NCI-H1105 (cell line): ENCODE measurements at regions not wholly inside any gene's neighbourhood (a gene's known extent, or its start where the extent isn't known, plus 50 kb on each side); places are given as distances from the start of the nearest gene placed in this dataset.

Source experiments
- DNase-seq: peaks from one replicate; lab custom pipeline; 2025; lab: John Stamatoyannopoulos, UW

DNA sequence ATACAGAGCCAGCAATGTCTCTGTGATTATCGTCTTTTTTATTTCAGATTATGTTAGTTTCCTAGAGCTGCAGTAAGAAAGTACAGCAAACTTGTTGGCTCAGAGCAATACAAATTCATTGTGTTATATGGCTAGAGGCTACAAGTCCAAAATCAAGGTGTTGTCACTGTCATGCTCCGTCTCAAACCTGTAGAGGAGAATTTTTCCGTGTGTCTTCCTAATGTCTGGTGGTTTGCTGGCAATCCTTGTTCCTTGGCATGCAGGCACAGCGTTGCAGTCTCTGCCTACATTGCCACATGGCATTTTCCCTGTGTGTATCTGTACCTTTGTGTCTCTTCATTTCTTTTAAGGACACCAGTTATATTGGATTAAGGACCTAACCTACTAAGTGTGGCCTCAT is 244.4 kb downstream of the LRRIQ3 start:
- DNase-seq, result no peak

DNA sequence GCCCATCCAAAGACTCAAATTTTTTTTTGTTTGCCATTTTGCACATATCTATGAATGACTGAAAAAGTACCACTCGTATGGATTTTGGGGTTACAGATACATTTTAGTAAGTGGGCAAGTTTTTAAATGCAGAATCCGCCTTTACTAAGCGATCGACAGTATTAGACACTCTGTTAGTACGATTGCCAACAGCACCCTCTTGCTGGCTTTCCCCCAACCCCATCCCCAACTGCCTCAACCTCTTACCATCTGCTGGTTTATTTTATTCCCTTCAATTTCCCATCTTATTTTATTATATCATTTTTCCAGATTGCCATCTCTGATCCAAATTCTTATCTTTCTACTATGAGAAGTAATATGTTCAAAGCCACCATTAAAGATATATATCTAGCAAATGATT is 244.8 kb downstream of the LRRIQ3 start:
- DNase-seq, result no peak

DNA sequence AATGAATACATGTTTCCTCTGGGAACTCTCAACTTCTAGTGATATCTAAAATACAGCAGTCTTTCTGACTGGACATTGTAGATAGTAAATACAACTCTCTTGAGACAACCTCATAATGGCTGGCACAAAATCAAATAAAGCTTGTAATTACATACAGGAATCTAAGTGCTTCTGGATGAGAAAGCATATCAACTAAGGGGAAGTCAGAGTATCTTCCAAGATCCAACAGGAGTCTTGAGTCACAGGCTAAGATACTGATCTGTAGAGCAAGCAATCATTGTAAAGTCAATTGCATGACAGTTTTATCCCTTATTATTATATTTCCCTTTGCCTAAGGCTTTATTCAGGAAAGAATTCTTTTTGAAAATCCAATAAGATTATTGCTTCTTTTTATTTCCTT is 249.9 kb downstream of the LRRIQ3 start:
- no peak for DNase-seq

DNA sequence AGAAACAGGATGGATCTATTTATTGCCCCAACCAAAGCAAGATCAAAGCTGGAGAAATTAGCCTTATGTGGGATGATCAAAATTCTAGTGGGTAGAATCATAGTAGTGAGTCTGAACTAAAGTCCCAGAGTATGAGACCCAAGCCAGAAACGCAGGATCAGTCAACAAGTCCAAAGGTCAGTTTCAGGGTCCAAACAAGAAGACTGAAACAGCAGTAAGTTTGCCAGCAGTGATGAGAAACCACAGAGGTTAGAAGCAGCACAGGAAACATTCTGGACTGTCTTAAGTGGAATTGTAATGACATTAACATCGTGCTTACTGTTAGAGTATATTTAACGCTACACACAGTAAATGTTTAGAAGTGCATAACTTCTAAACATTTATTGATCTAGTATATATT is 251.0 kb downstream of the LRRIQ3 start:
- DNase-seq, result no peak

DNA sequence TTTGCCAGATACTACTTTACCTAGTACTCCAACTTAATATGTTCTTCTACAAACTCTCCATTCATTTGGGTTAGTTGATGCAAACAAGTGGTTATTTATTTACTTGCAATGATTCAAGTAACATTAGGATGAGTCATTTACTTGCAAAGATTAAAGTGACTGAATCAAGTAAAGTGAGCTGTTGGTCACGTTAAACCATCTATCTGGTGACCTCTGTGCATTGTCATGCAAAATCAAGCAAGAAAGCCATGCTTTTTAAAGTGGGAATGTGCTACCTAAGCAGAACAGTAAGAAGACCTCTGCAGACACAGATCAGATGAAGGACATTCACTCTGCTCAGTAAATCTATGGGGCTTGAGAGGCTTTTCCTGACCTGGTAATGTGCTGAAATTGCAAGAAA is 254.7 kb downstream of the LRRIQ3 start:
- no peak for DNase-seq

DNA sequence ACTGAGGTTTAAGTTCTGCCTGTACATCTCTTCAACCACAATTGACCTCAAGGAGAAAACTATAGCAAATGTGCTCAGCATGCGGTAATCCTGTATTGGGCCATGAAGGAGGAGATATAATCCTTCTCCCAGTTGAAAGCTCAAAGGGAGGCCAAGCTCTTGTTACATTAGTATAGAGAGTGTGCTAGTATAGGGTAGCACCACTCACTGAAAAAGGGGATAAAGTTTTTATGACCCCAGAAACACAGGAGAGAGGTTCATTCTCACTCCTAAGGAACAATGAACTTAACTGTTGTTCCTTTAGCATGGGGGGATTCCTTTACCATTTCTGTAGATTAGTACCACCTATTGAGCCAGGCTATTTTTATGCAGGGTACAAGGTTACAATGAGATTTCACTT is 267.7 kb downstream of the LRRIQ3 start:
- no peak for DNase-seq

DNA sequence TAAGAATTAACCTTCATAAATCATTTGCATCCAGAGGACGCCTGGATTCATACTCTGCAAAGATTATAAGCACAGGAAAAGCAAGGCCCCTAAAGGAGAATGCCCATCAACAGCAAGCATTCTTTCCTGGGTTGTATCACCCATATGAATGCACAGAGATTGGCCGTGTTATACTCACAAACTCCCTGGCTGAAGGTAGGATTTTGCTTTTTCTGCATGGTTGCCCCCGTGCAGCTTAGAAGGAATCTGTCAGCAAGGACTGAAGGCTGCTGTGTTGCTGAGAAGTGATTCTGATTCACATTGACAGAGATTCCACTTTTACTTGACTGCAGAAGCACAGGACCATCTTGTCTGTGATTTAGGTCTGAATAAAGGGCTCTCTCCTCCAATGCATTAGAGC is 283.0 kb downstream of the LRRIQ3 start:
- no peak for DNase-seq

DNA sequence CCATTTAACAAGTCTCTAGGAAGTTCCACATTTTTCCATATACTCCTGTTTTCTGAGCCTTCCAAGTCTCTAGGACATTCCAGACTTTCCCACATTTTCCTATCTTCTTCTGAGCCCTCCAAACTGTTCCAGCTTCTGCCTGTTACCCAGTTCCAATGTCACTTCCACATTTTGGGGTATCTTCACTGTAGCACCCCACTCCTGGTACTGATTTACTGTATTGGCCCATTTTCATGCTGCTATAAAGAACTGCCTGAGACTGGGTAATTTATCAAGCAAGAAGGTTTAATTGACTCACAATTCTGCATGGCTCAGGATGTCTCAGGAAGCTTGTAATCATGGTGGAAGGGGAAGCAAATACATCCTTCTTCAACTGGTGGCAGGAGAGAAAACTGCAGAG is 285.0 kb downstream of the LRRIQ3 start:
- DNase-seq, result no peak

DNA sequence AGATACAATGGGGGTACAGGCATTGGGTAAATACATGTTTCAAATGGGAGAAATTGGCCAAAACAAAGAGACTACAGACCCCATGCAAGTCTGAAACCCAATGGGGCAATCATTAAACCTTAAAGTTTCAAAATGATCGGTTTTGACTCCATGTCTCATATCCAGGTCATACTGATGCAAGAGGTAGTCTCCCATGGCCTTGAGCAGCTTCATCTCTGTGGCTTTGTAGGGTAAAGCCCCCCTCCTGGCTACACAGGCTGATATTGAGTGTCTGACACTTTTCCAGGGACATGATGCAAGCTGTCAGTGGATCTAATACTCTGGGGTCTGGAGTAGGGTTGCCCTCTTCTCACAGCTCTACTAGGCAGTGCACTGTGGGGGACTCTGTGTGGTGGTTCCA is 286.1 kb downstream of the LRRIQ3 start:
- no peak for DNase-seq

DNA sequence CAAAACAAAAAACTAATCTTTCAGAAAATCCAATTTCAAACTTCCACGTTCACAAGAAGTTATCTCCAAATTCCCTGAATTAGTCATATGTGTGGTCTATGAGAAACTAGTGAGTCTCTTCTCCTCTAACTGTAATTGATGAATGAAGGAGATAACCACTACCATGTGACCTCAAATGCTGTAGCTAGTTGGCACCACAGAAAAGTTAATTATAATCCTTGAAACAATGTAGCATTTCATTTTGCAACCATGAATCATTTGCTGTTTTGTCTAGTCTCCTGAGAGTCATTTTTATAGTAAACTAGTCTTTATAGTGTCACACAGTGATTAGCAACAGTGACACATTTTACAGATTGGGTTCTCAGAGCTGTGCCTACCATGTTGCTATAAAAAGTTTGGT is 287.5 kb downstream of the LRRIQ3 start:
- DNase-seq, result no peak

DNA sequence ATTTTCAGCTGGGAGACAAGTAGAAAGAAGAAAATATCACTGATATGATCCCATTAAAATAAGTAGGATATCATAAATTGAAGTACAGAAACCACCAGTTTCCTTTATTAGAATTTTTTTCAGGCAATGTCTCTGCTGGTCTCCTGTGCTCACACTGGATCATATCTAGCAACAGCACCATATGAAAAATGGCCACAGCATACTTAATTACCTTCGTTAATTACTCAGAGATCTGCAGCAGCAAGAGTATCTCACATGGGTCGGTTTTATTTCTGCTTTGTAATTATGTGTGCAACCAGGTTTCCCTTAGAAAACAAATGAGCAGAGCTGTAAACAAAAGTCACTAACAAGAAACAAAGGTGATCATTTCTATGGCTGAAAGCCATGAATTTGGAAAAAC is 287.9 kb downstream of the LRRIQ3 start:
- DNase-seq, result no peak

DNA sequence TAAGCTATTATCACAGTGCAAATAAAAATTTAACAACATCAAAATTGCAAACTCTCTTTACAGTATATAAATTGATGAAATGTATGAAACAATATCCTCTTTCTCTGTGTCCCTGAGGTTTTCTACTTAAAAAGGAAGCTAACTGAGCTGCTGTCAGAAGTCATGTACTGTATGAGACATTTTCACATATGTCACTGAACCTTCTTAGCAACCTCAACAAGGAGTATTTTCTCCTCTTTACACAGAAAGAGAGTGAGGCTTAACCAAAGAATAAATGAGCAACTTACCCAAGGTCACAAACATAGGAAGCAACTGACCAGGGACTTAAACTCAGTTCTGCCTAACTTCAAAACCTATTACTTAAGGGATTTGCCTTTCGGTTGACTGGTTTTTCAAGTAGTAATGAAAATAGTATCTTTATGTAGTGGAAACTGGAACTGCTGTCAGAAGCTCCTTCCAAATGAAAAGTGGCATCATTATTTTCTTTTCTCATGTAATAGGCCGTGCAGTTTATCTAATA is 288.9 kb downstream of the LRRIQ3 start:
- no peak for DNase-seq

DNA sequence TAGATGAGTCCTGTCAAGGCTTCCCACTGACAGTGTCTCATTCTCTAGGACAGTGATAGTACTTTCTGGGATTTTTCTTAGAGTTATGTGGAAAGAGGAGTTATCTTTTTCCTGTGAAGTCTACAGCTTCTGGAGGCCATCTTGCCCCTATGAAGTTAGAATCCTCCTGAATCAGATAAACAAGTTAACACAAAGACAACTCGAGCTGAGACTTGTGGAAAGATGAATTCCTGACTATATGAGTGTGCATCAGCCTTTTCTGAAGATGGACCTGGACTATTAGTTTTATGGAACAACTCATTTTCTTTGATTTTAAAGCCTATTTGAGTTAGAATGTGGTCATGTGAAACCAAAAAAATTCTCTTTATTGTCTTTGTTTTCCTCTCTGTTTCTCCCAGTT is 290.9 kb downstream of the LRRIQ3 start:
- DNase-seq, result no peak

DNA sequence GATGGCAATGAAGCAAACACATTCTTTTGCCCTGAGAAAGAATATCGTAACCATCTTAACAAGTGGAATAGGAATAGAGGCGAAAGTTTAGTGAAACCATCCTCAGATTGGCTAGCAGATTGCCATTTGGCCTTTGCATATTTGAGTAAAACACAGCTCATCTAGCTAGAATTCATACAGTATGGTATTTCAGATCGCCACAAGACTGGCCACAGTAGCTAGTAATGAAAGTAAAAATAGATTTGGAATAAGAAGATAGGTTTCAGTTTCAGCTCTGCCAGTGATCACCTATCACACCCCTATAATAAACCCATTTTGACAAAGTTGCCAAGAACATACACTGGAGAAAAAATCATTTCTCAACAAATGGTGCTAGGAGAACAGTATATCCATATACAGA is 294.9 kb downstream of the LRRIQ3 start:
- no peak for DNase-seq

DNA sequence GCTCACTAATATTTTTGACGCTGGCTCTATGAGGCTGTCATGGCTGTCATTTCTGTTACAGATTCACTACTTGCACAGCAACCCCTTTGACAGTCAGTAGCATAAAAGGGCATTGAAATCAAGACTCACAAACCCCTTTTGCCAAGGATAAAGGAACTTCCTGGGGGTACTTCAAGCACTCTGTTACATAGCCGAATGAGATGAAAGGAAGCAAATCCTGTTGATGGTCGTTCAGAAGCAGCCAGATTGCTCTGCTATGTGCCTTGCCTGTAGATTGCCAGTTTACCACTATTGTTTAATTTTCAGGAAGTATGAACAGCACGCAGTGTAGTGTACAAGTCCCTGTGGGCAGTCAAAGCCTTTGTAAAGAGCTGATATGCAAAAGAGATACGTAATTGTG is 296.2 kb downstream of the LRRIQ3 start:
- no peak for DNase-seq

DNA sequence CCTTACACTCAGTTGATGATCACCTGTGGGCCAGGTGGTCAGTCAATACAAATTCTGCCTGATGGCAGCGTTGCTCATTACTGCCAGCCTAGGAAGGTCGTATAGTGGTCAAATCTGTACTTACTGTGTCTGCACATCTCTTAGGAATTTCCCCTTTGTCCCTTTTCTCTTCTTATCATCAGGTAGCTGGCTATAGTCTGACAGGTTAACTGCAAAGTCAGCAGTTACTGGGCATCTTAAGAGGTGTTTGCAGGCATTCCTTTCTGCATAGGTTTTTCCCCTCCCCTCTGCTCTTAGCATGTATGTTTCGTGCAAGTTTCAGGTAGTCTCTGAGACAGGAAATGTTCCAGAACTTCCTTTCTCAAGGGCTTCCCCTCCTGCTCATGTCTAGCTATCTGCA is 298.7 kb downstream of the LRRIQ3 start:
- DNase-seq, result no peak

DNA sequence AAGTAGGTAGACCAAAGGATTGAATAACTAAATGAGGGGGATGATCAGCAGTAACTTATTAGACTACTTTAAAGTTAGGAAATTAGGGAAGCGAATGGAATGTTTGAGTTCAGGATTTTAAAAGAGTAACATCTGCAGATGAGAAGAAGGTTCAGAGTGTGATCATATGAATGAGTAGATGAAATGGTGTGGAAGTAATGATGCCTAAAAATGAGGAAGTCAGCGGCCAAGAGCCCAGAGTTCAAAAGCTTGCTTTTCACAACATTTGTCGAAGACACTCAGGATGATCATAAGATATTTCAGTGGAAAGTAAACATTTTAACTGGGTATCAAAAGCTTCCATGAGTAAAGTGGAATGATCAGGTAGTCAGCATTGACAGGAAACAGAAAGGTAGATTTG is 299.4 kb downstream of the LRRIQ3 start:
- DNase-seq, result no peak

DNA sequence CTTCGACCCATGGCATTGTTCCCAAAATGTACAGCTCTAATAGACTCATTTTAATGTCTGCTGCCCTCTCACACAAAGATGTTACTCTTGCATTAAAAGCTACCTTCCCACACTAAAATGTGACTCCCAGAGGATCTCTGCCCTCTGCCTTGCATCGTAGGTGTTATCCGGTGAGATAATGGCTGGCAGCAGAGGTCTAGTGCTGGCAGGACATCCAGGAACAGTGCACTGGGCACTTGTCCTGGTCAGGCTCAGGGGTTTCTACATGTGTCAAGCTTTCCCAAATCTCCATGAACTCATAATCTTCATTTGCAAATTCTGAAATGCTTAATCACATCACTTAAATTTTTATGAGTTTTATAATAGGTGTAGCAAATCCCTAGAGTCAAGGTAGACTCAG is 310.6 kb downstream of the LRRIQ3 start:
- DNase-seq, result no peak

DNA sequence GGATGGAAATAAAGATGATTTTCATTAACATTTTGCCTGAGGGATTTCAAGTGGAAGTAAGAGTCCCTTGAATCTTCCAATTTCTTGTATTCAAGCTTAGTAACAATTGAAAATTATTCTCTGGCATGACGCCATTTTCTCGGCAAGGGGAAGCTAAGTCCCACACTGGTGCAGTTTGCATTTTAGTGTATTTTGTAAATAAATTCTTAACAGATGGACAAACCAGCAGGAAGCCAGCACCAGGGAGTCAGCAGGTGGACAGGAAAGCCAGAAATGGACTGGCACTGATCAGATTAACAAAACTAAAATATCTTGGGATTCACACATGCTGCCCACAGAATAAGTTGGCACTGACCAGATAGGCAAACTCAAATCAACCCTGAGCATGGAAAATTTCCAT is 311.3 kb downstream of the LRRIQ3 start:
- no peak for DNase-seq

DNA sequence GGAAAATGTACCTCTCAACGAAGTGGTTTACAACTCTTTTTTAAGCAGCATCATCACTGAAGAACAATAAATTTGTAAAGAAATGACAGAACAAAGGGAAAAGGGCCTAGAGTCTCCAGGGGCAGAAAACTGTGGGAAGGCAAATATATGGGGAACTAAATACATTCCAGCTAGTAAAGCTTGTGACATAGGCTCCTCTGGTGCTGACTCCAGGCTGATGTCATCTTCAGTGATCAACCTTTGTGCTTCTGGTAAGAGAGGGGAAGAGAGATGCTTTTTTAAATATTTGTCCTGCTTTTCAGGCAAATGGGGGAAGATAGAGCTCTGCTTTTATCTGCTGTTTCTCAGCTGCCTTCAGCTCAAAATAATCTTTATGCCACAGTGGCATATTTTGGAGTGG is 323.2 kb downstream of the LRRIQ3 start:
- no peak for DNase-seq

DNA sequence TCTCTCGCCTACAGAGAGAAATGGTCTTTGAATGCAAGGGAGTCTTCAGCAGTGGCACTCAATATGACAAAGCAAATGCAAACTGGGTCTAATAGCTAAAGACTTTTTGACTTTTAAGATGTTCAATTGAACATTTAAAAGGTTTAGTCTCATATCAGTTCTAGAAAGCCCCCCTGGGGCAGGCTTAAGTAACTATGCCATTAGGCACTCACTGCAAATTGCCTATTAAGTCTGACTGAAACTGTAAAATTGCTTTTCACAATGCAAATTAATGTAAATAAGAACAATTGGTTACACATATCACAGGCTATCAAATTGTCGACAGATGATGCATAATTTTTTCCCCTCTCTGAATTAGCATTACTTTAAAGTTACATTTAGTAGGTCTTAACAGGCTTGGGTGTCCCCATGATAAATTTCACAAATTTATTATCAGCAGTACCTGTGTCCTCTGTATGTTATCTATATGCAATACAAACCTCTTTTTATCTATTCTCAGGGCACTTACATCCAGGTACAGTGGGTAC is 329.1 kb downstream of the LRRIQ3 start:
- DNase-seq, result no peak

DNA sequence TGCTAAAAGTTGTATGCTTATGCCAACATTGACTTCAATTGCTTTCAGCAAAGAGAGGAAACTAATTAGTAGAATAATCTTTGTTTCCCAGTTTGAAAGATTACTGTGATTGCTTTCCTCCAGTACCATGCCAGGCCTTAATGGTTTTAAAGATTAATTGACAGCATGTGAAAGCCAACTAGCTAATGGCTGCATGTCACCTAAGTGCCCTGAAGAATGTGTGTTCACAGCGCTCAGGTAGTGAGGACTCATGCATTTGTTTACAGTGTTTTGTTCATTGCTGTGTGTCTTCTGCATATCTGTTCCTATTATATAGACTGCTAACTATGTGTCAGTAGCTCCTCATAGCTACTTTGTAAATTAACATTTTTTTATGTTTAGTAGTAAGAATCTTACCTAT is 335.6 kb downstream of the LRRIQ3 start:
- DNase-seq, result no peak

DNA sequence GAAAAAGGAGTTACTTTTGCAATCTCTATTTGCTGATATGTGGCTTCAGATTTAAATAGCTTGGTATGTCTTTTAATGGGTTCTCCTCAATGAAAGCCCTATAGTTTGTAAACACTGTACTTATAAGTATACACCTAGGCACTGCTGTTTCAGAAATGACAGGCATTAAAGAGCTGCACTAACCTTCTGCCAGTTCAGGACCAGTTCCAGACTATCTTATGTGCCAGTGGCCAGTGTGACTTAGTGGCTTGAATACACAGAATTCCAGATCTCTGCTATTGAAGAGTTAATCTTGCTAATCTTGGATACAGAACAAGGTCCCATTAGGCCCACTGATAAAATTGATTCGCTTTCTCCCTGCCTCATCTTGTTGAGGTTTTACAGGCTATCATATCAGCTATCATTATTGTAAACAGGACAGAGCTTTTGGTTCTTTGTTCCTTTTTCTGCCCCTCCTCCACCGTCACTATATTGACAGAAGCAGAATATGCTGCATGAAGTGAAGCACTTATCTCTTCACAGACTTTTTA is 337.5 kb downstream of the LRRIQ3 start:
- DNase-seq, result no peak

DNA sequence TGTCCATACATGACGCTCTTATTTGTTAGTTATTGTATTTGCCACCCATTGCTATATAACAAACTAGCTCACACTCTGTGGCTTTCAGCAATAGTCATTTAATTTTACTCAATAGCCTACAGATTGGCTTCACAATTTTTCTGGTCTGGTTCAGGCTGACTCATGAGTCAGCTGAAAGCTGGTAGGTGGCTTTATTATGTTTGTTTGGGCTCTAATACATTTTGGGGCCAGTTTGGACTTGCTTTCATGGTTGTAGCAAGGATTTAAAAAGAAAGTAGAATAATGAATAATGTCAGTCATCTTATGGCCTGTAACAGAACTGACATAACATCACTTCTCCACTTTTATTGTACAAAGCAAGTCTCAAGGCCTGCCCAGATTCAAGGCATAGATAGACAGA is 338.7 kb downstream of the LRRIQ3 start:
- no peak for DNase-seq

DNA sequence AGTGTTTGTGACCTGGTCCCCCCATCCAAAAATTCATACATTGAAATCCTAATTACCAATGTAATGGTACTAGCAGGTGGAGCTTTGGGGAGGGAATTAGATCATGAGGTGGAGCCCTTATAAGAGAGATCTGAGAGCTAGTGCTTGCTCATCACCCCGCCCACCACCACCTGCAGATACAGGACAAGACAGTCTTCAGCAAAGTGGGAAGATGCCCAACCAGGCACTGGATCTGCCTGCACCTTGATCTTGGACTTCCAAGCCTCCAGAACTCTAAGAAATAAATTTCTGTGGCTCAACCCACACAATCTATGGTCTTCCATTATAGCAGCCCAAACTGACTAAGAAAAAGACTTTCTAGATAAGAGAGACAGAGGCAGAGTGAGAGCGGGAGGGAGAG is 343.4 kb downstream of the LRRIQ3 start:
- DNase-seq, result no peak
